Spleen (tissue), 7 donors: ENCODE measurements at regions not wholly inside any gene's neighbourhood (a gene's known extent, or its start where the extent isn't known, plus 50 kb on each side); places are given as distances from the start of the nearest gene placed in this dataset.

Experiments
- CTCF ChIP-seq, 11 experiments: fragments of 200-600 bp in 7 of 11; fragments of 450-650 bp in 4 of 11; sonication (generic) in 4 of 11; IDR thresholded peaks in 8 of 11; conservative IDR thresholded peaks in 3 of 11; 1 replicate in 7 of 11; 2 replicates in 4 of 11; pipeline versions ENCODE4 v1.4.0 to v1.8.0; 2016 to 2021; ENCODE audit warnings: antibody characterized with exemption in 11 of 11, inconsistent platforms in 4 of 11, mild to moderate bottlenecking in 1 of 11
- POLR2A ChIP-seq, 3 donors: fragments of 450-650 bp; IDR thresholded peaks; one replicate each; pipeline ENCODE4 v1.5.1; 2017; ENCODE audit warnings: antibody characterized with exemption in 3 of 3, mild to moderate bottlenecking in 1 of 3
- POLR2AphosphoS5 ChIP-seq, 3 donors: sonication (generic); formaldehyde crosslinking; IDR thresholded peaks; one replicate each; pipeline ENCODE4 v1.5.1; 2017; ENCODE audit warnings: antibody characterized with exemption in 3 of 3
- donor health status: DM: no; HTN: no; CAD: no; lungs with moderate emphysema.
- donor health status: DM: no; HTN: no; CAD: no.
- donor health status: DM: no; HTN: no; CAD: no.

DNA sequence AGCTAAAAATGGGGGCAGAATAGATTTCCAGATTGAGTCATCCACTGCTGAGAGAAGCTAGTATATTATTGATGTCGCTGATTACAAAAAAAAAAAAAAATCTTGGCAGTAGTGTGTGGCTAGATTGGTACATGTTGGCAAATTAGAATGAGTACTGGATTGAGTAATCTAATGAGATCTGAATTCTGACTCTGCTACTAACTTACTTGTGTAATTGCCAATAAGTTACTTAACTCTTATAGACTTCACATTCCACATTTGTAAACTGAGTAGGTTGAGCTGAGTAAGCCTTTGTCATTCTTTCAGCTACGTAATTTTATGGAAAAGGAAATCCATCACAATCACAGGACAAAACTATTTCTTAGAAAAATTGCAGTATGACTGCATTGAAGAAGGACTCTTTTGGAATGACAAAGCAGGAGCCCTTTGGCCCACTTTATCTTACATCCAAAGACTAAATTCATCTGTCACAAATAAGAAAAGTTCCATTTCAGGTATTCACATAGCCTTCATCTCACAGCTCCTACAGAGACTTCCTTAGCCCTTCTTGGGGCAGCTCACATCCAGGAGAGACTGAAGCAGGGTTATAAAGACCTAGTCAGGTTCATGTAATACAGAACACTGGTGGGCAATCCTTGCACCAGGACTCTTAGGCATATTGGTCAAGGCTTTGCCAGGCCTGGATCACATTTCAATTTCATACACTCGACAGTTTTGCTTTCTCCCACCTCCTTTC lies 197.3 kb upstream of the CPNE8 start:
- no peak for TF ChIP-seq CTCF (IDR thresholded peaks at IDR 0.05 in 8 of 11, conservative IDR thresholded peaks at IDR 0.05 in 3 of 11)
- TF ChIP-seq POLR2A (IDR thresholded peaks at IDR 0.05) = no peak
- TF ChIP-seq POLR2AphosphoS5 (IDR thresholded peaks at IDR 0.05) = no peak
